ENCODE measurements at regions not wholly inside any gene's neighbourhood (a gene's known extent, or its start where the extent isn't known, plus 50 kb on each side); places are given as distances from the start of the nearest gene placed in this dataset.

GRCh38 chr18:41150316-41150715 lies 804.7 kb upstream of the PIK3C3 start:
- H3K27me3 ChIP-seq (ENCODE audit: control insufficient read depth in 1 of 2, insufficient read depth in 2 of 2, low read length in 2 of 2), result no peaks in the 10 kb centered on the region
- H3K9me3 ChIP-seq (ENCODE audit: control insufficient read depth in 2 of 2, insufficient read depth in 1 of 2, low read depth in 1 of 2, low read length in 1 of 2), result no peaks in the 10 kb centered on the region
- no peaks in the 10 kb centered on the region for H3K4me1 ChIP-seq (ENCODE audit: control insufficient read depth in 2 of 2, insufficient read depth in 2 of 2, low read length in 1 of 2)
- H3K27ac ChIP-seq (ENCODE audit: low read depth in 2 of 2, low read length in 1 of 2), result no peak overlapping the region
- H3K4me3 ChIP-seq (ENCODE audit: low read depth in 1 of 2, low read length in 2 of 2), result no peak overlapping the region
- no peaks in the 10 kb centered on the region for H3K36me3 ChIP-seq (ENCODE audit: control insufficient read depth in 2 of 2, insufficient read depth in 2 of 2, low read length in 1 of 2)
- WGBS, 2 donors, result 57 to 58% methylated on average over 2 of the region's 2 CpGs

- WGBS, 2 donors, result 42 to 51% methylated on average over 1 of the region's 1 CpG
- H3K27ac ChIP-seq (ENCODE audit: low read depth in 2 of 2, low read length in 1 of 2), result no peak overlapping the region
- no peak overlapping the region for H3K4me3 ChIP-seq (ENCODE audit: low read depth in 1 of 2, low read length in 2 of 2)
Observed at GRCh38 chr18:41146301-41146700, 808.7 kb upstream of the PIK3C3 start.

DNA sequence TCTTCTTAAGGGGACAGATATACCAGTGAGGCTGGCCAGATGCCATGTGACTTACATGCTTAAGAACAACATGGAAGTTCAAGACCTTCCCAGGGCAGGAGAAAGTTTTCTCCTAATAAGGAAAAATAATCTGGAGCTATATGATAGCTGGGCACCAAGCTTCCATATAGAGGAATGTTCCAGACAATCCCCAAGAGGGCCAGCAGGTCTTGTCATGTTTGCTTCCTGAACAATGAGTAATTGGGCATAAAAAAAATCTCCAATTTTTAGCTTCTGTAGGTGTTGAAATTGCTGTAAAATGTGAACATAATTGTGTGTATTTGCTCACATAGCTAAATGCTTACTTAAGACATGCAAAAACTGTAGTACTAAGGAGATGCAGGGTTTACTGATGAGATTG lies 809.5 kb upstream of the PIK3C3 start:
- no peak overlapping the region for H3K4me3 ChIP-seq (ENCODE audit: low read depth in 1 of 2, low read length in 2 of 2)

More at GRCh38 chr18:41146301-41146700, 808.7 kb upstream of the PIK3C3 start:
- no peaks in the 10 kb centered on the region for H3K4me1 ChIP-seq (ENCODE audit: control insufficient read depth in 2 of 2, insufficient read depth in 2 of 2, low read length in 1 of 2)
- H3K9me3 ChIP-seq (ENCODE audit: control insufficient read depth in 2 of 2, insufficient read depth in 1 of 2, low read depth in 1 of 2, low read length in 1 of 2), result no peaks in the 10 kb centered on the region
- H3K27me3 ChIP-seq (ENCODE audit: control insufficient read depth in 1 of 2, insufficient read depth in 2 of 2, low read length in 2 of 2), result no peaks in the 10 kb centered on the region
- no peaks in the 10 kb centered on the region for H3K36me3 ChIP-seq (ENCODE audit: control insufficient read depth in 2 of 2, insufficient read depth in 2 of 2, low read length in 1 of 2)

DNA sequence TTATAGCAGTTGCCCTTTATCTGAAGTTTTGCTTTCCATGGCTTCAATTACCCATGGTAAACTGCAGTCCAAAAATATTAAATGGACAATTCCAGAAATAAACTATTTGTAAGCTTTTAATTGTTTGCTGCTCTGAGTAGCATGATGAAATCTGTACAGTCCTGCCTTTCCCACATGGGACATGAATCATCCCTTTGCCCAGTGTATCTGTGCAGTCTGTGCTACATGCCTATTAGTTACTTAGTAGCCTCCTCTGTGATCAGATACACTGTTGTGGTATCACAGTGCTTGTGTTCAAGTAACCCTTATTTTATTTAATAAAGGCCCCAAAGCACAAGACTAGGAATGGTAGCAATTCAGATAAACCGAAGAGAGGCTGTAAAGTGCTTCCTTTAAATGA lies 810.6 kb upstream of the PIK3C3 start:
- Histone ChIP-seq H3K27ac (ENCODE audit: low read depth in 2 of 2, low read length in 1 of 2) (no peak overlapping the region), H3K36me3 (ENCODE audit: control insufficient read depth in 2 of 2, insufficient read depth in 2 of 2, low read length in 1 of 2) (no peaks in the 10 kb centered on the region), H3K9me3 (ENCODE audit: control insufficient read depth in 2 of 2, insufficient read depth in 1 of 2, low read depth in 1 of 2, low read length in 1 of 2) (no peaks in the 10 kb centered on the region), H3K4me1 (ENCODE audit: control insufficient read depth in 2 of 2, insufficient read depth in 2 of 2, low read length in 1 of 2) (no peaks in the 10 kb centered on the region), H3K4me3 (ENCODE audit: low read depth in 1 of 2, low read length in 2 of 2) (no peak overlapping the region), H3K27me3 (ENCODE audit: control insufficient read depth in 1 of 2, insufficient read depth in 2 of 2, low read length in 2 of 2) (no peaks in the 10 kb centered on the region)
- WGBS, 2 donors, result 81 to 89% methylated on average over 1 of the region's 1 CpG

More for the DNA sequence above, 809.5 kb upstream of the PIK3C3 start:
- H3K9me3 ChIP-seq (ENCODE audit: control insufficient read depth in 2 of 2, insufficient read depth in 1 of 2, low read depth in 1 of 2, low read length in 1 of 2), result no peaks in the 10 kb centered on the region
- H3K4me1 ChIP-seq (ENCODE audit: control insufficient read depth in 2 of 2, insufficient read depth in 2 of 2, low read length in 1 of 2), result no peaks in the 10 kb centered on the region
- no peak overlapping the region for H3K27ac ChIP-seq (ENCODE audit: low read depth in 2 of 2, low read length in 1 of 2)
- H3K27me3 ChIP-seq (ENCODE audit: control insufficient read depth in 1 of 2, insufficient read depth in 2 of 2, low read length in 2 of 2), result no peaks in the 10 kb centered on the region
- H3K36me3 ChIP-seq (ENCODE audit: control insufficient read depth in 2 of 2, insufficient read depth in 2 of 2, low read length in 1 of 2), result no peaks in the 10 kb centered on the region

DNA sequence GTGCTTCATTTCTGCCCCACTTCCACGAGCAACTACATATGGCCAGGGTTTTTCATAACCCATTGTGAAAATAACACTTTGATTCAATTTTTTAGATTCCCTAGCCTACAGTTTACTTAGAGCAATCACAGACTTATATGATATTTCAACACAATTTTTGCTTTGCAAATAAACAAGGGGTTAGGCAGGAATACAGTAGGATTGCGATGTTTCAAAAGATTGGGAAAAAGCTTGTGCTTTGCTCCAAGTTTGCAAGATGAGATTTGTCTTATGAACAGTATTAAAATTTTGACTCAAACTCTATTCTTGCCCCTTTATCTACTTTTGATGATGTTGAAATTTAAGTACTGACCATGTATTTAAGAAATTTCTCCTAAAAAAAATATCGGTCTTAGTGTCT lies 814.5 kb upstream of the PIK3C3 start:
- Histone ChIP-seq H3K36me3 (ENCODE audit: control insufficient read depth in 2 of 2, insufficient read depth in 2 of 2, low read length in 1 of 2) (no peaks in the 10 kb centered on the region), H3K27ac (ENCODE audit: low read depth in 2 of 2, low read length in 1 of 2) (no peak overlapping the region), H3K9me3 (ENCODE audit: control insufficient read depth in 2 of 2, insufficient read depth in 1 of 2, low read depth in 1 of 2, low read length in 1 of 2) (no peaks in the 10 kb centered on the region), H3K4me3 (ENCODE audit: low read depth in 1 of 2, low read length in 2 of 2) (no peak overlapping the region), H3K27me3 (ENCODE audit: control insufficient read depth in 1 of 2, insufficient read depth in 2 of 2, low read length in 2 of 2) (no peaks in the 10 kb centered on the region), H3K4me1 (ENCODE audit: control insufficient read depth in 2 of 2, insufficient read depth in 2 of 2, low read length in 1 of 2) (no peaks in the 10 kb centered on the region)
- WGBS, 2 donors, result 70 to 81% methylated on average over 3 of the region's 3 CpGs

DNA sequence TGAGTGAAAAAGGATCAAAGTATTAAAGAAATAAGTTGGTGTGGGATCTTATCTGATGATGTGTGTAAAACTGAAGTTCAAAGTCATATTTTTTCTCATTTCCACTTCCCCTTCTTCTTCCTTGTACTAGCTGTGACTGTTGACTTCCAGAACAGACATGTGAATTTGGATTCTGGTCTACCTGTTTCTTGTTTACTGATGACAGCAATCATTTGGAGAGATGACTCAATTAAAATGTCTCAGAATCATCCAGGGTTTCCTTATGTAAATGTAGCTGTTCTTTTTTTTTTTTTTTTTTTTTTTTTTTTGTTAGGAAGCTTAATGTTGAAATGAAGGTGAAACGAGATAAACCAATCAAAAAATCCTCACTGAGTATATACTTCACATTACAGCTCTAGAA lies 819.9 kb upstream of the PIK3C3 start:
- Histone ChIP-seq H3K36me3 (ENCODE audit: control insufficient read depth in 2 of 2, insufficient read depth in 2 of 2, low read length in 1 of 2) (no peaks in the 10 kb centered on the region), H3K27ac (ENCODE audit: low read depth in 2 of 2, low read length in 1 of 2) (no peak overlapping the region), H3K27me3 (ENCODE audit: control insufficient read depth in 1 of 2, insufficient read depth in 2 of 2, low read length in 2 of 2) (no peaks in the 10 kb centered on the region), H3K4me3 (ENCODE audit: low read depth in 1 of 2, low read length in 2 of 2) (no peak overlapping the region), H3K9me3 (ENCODE audit: control insufficient read depth in 2 of 2, insufficient read depth in 1 of 2, low read depth in 1 of 2, low read length in 1 of 2) (no peaks in the 10 kb centered on the region), H3K4me1 (ENCODE audit: control insufficient read depth in 2 of 2, insufficient read depth in 2 of 2, low read length in 1 of 2) (no peaks in the 10 kb centered on the region)
- WGBS, 2 donors, result 52 to 63% methylated on average over 1 of the region's 1 CpG

GRCh38 chr18:41134426-41134825 lies 820.6 kb upstream of the PIK3C3 start:
- no peaks in the 10 kb centered on the region for H3K4me1 ChIP-seq (ENCODE audit: control insufficient read depth in 2 of 2, insufficient read depth in 2 of 2, low read length in 1 of 2)
- H3K9me3 ChIP-seq (ENCODE audit: control insufficient read depth in 2 of 2, insufficient read depth in 1 of 2, low read depth in 1 of 2, low read length in 1 of 2), result no peaks in the 10 kb centered on the region
- no peak overlapping the region for H3K4me3 ChIP-seq (ENCODE audit: low read depth in 1 of 2, low read length in 2 of 2)
- 38 to 40% methylated on average over 4 of the region's 4 CpGs for WGBS, 2 donors
- H3K36me3 ChIP-seq (ENCODE audit: control insufficient read depth in 2 of 2, insufficient read depth in 2 of 2, low read length in 1 of 2), result no peaks in the 10 kb centered on the region
- no peaks in the 10 kb centered on the region for H3K27me3 ChIP-seq (ENCODE audit: control insufficient read depth in 1 of 2, insufficient read depth in 2 of 2, low read length in 2 of 2)
- H3K27ac ChIP-seq (ENCODE audit: low read depth in 2 of 2, low read length in 1 of 2), result no peak overlapping the region

DNA sequence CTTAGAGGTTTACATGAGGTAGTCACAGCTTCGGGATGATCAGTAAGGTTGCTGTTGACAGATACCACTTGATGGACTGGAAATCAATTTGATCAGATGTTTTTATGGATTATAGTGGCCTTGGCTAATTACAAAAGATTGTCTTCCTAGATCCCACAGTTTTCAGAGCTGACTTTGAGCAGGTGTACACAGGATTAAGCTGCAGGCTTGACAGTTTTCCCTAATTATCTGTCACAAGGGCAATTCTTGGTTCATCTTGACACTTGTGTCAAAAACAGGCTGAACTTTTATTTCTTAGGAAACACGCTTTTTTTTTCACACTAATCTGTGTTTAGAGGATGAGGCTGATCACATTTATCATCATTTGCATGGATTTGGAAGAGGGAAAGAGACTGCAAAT lies 824.0 kb upstream of the PIK3C3 start:
- no peaks in the 10 kb centered on the region for H3K36me3 ChIP-seq (ENCODE audit: control insufficient read depth in 2 of 2, insufficient read depth in 2 of 2, low read length in 1 of 2)
- no peak overlapping the region for H3K27ac ChIP-seq (ENCODE audit: low read depth in 2 of 2, low read length in 1 of 2)
- H3K9me3 ChIP-seq (ENCODE audit: control insufficient read depth in 2 of 2, insufficient read depth in 1 of 2, low read depth in 1 of 2, low read length in 1 of 2), result no peaks in the 10 kb centered on the region
- no peaks in the 10 kb centered on the region for H3K27me3 ChIP-seq (ENCODE audit: control insufficient read depth in 1 of 2, insufficient read depth in 2 of 2, low read length in 2 of 2)
- 51 to 64% methylated on average over 2 of the region's 2 CpGs for WGBS, 2 donors
- H3K4me3 ChIP-seq (ENCODE audit: low read depth in 1 of 2, low read length in 2 of 2), result no peak overlapping the region
- H3K4me1 ChIP-seq (ENCODE audit: control insufficient read depth in 2 of 2, insufficient read depth in 2 of 2, low read length in 1 of 2), result no peaks in the 10 kb centered on the region

GRCh38 chr18:41128545-41128944 lies 826.5 kb upstream of the PIK3C3 start:
- Histone ChIP-seq H3K27ac (ENCODE audit: low read depth in 2 of 2, low read length in 1 of 2) (no peak overlapping the region), H3K27me3 (ENCODE audit: control insufficient read depth in 1 of 2, insufficient read depth in 2 of 2, low read length in 2 of 2) (no peaks in the 10 kb centered on the region), H3K4me1 (ENCODE audit: control insufficient read depth in 2 of 2, insufficient read depth in 2 of 2, low read length in 1 of 2) (no peaks in the 10 kb centered on the region), H3K4me3 (ENCODE audit: low read depth in 1 of 2, low read length in 2 of 2) (no peak overlapping the region), H3K9me3 (ENCODE audit: control insufficient read depth in 2 of 2, insufficient read depth in 1 of 2, low read depth in 1 of 2, low read length in 1 of 2) (no peaks in the 10 kb centered on the region), H3K36me3 (ENCODE audit: control insufficient read depth in 2 of 2, insufficient read depth in 2 of 2, low read length in 1 of 2) (no peaks in the 10 kb centered on the region)
- 77 to 78% methylated on average over 3 of the region's 3 CpGs for WGBS, 2 donors

DNA sequence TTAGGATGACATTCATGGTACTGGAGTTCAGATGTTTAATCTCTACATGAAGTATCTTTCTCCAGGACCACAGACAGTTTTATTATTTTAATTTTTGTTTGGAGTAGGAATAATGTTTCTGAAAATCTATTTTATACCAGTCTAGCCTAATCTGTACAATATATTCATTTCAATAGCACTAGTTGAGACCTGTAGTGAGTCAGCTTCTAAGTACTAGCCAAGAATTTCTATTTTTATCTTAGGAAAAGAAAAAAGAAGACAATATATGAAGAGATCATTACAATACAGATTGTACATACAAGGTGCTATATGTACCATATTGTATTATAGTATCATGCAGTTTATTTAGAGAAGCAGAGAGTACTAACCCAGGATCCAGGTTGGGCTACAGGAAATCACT lies 826.9 kb upstream of the PIK3C3 start:
- Histone ChIP-seq H3K4me1 (ENCODE audit: control insufficient read depth in 2 of 2, insufficient read depth in 2 of 2, low read length in 1 of 2) (no peaks in the 10 kb centered on the region), H3K27ac (ENCODE audit: low read depth in 2 of 2, low read length in 1 of 2) (no peak overlapping the region), H3K27me3 (ENCODE audit: control insufficient read depth in 1 of 2, insufficient read depth in 2 of 2, low read length in 2 of 2) (no peaks in the 10 kb centered on the region), H3K36me3 (ENCODE audit: control insufficient read depth in 2 of 2, insufficient read depth in 2 of 2, low read length in 1 of 2) (no peaks in the 10 kb centered on the region), H3K4me3 (ENCODE audit: low read depth in 1 of 2, low read length in 2 of 2) (no peak overlapping the region), H3K9me3 (ENCODE audit: control insufficient read depth in 2 of 2, insufficient read depth in 1 of 2, low read depth in 1 of 2, low read length in 1 of 2) (no peaks in the 10 kb centered on the region)

All from esophagus (tissue), 2 donors.